ENCODE measurements at regions not wholly inside any gene's neighbourhood (a gene's known extent, or its start where the extent isn't known, plus 50 kb on each side); places are given as distances from the start of the nearest gene placed in this dataset.
"Not testable (repeated sequence)": the region's sequence is repeated elsewhere in the genome, so short reads cannot be mapped to it uniquely, and the experiment has no call there.

GRCh38 chr17:72462814-72463213, 342.0 kb downstream of the SOX9 start:
- H3K4me3 ChIP-seq (ENCODE audit: low read depth, low read length), result no peak overlapping the region
- Mint-ChIP-seq H3K36me3 (ENCODE audit: insufficient read depth, unreplicated experiment) (peaks cover 18% of the 10 kb centered on the region), H3K27me3 (ENCODE audit: insufficient read depth, unreplicated experiment) (no peaks in the 10 kb centered on the region), H3K4me1 (ENCODE audit: low read depth, unreplicated experiment) (peaks cover 48% of the 10 kb centered on the region), H3K4me3 (ENCODE audit: unreplicated experiment) (no peak overlapping the region), H3K9me3 (ENCODE audit: unreplicated experiment) (no peaks in the 10 kb centered on the region), H3K27ac (ENCODE audit: unreplicated experiment) (peak overlapping the region; percentile 74)
- H3K9me3 ChIP-seq, result no peaks in the 10 kb centered on the region
- no peak for DNase-seq
- POLR2A ChIA-PET, result no interaction called here
- intact Hi-C loops (cut with micrococcal nuclease; ENCODE audit: unreplicated experiment), result no loop called here
- H3K36me3 ChIP-seq (ENCODE audit: control insufficient read depth, insufficient read depth, low read length), result no peaks in the 10 kb centered on the region
- no peaks in the 10 kb centered on the region for H3K27me3 ChIP-seq (replicated peaks; ENCODE audit: control insufficient read depth, insufficient read depth, low read length)
- BruUV-seq (replicated peaks), result no TSS peak
- CTCF ChIA-PET, result interaction anchor here (0.7 kb wide), 1 partner anchor 79 kb away, joined by 3 read pairs; no protein-coding TSS in a partner anchor
- TF ChIP-seq CTCF (IDR thresholded peaks at IDR 0.05; ENCODE audit: insufficient read depth in 1 of 2, low read depth in 1 of 2, low read length in 1 of 2, severe bottlenecking in 1 of 2, unreplicated experiment in 1 of 2), result no peak
- H3K4me1 ChIP-seq, result peaks cover 49% of the 10 kb centered on the region

GRCh38 chr17:72463287-72464102, 342.7 kb downstream of the SOX9 start:
- intact Hi-C loops (cut with micrococcal nuclease; ENCODE audit: unreplicated experiment), result loop anchor here (2.0 kb wide), 3 partner anchors 19 to 59 kb away; no protein-coding TSS in a partner anchor
- DNase-seq, result no peak
- no peaks in the 10 kb centered on the region for H3K27me3 ChIP-seq (replicated peaks; ENCODE audit: control insufficient read depth, insufficient read depth, low read length)
- peaks cover 56% of the 10 kb centered on the region for H3K4me1 ChIP-seq
- Mint-ChIP-seq H3K36me3 (ENCODE audit: insufficient read depth, unreplicated experiment) (peaks cover 11% of the 10 kb centered on the region), H3K27me3 (ENCODE audit: insufficient read depth, unreplicated experiment) (no peaks in the 10 kb centered on the region), H3K9me3 (ENCODE audit: unreplicated experiment) (no peaks in the 10 kb centered on the region), H3K27ac (ENCODE audit: unreplicated experiment) (no peak overlapping the region), H3K4me1 (ENCODE audit: low read depth, unreplicated experiment) (peaks cover 45% of the 10 kb centered on the region), H3K4me3 (ENCODE audit: unreplicated experiment) (no peak overlapping the region)
- no peak overlapping the region for H3K4me3 ChIP-seq (ENCODE audit: low read depth, low read length)
- no peaks in the 10 kb centered on the region for H3K36me3 ChIP-seq (ENCODE audit: control insufficient read depth, insufficient read depth, low read length)
- POLR2A ChIA-PET, result no interaction called here
- CTCF ChIA-PET, result no interaction called here
- no TSS peak for BruUV-seq (replicated peaks)
- TF ChIP-seq CTCF (IDR thresholded peaks at IDR 0.05; ENCODE audit: insufficient read depth in 1 of 2, low read depth in 1 of 2, low read length in 1 of 2, severe bottlenecking in 1 of 2, unreplicated experiment in 1 of 2), result no peak
- no peaks in the 10 kb centered on the region for H3K9me3 ChIP-seq

GRCh38 chr17:72464221-72464620, 343.4 kb downstream of the SOX9 start:
- H3K27me3 Mint-ChIP-seq (ENCODE audit: insufficient read depth, unreplicated experiment); H3K27me3 ChIP-seq (replicated peaks; ENCODE audit: control insufficient read depth, insufficient read depth, low read length); POLR2A ChIA-PET; BruUV-seq (replicated peaks); H3K9me3 ChIP-seq; DNase-seq; H3K4me3 ChIP-seq (ENCODE audit: low read depth, low read length); H3K36me3 ChIP-seq (ENCODE audit: control insufficient read depth, insufficient read depth, low read length); H3K27ac Mint-ChIP-seq (ENCODE audit: unreplicated experiment); H3K9me3 Mint-ChIP-seq (ENCODE audit: unreplicated experiment); H3K4me3 Mint-ChIP-seq (ENCODE audit: unreplicated experiment); CTCF ChIA-PET: not testable (repeated sequence)
- Mint-ChIP-seq H3K36me3 (ENCODE audit: insufficient read depth, unreplicated experiment) (peaks cover 10% of the 10 kb centered on the region), H3K4me1 (ENCODE audit: low read depth, unreplicated experiment) (peaks cover 41% of the 10 kb centered on the region)
- peaks cover 56% of the 10 kb centered on the region for H3K4me1 ChIP-seq
- intact Hi-C loops (cut with micrococcal nuclease; ENCODE audit: unreplicated experiment), result loop anchor here (2.0 kb wide), 3 partner anchors 19 to 59 kb away; no protein-coding TSS in a partner anchor

All from Caco-2 (cell line).